MM.1S (cell line): ENCODE measurements at regions not wholly inside any gene's neighbourhood (a gene's known extent, or its start where the extent isn't known, plus 50 kb on each side); places are given as distances from the start of the nearest gene placed in this dataset.

ENCODE experiments used
- DNase-seq: peaks from one replicate; pipeline ENCODE4 v3.0.0-alpha.2; 2015
- H2AFZ ChIP-seq: fragments of 300-600 bp; sonication (generic); 2 replicates; pipeline ENCODE4 v1.6.0; 2016; ENCODE audit warnings: antibody characterized with exemption, low read length
- H3F3A ChIP-seq: fragments of 300-600 bp; sonication (generic); 2 replicates; pipeline ENCODE4 v1.6.1; 2016; ENCODE audit warnings: mild to moderate bottlenecking, antibody characterized with exemption, low read length, moderate library complexity, mixed read lengths; ENCODE audit not compliant: insufficient read depth
- H3K27ac ChIP-seq: fragments of 300-600 bp; sonication (generic); 2 replicates; pipeline ENCODE4 v1.5.1; 2016; ENCODE audit warnings: mild to moderate bottlenecking, low read length
- H3K27me3 ChIP-seq: fragments of 300-600 bp; sonication (generic); replicated peaks from 2 replicates; pipeline ENCODE4 v1.6.0; 2016; ENCODE audit warnings: low read length; ENCODE audit not compliant: insufficient read depth
- H3K36me3 ChIP-seq: fragments of 300-600 bp; sonication (generic); replicated peaks from 2 replicates; pipeline ENCODE4 v1.6.1; 2016; ENCODE audit warnings: mild to moderate bottlenecking, low read length, mixed read lengths; ENCODE audit not compliant: insufficient read depth
- H3K4me1 ChIP-seq: fragments of 300-600 bp; sonication (generic); 2 replicates; pipeline ENCODE4 v1.6.1; 2016; ENCODE audit warnings: low read length, mixed read lengths
- H3K4me2 ChIP-seq: fragments of 300-600 bp; sonication (generic); 2 replicates; pipeline ENCODE4 v1.6.0; 2016; ENCODE audit warnings: low read depth, low read length
- H3K4me3 ChIP-seq: fragments of 300-600 bp; sonication (generic); 2 replicates; pipeline ENCODE4 v1.5.1; 2016; ENCODE audit warnings: low read length, mixed read lengths
- H3K79me2 ChIP-seq: fragments of 300-600 bp; sonication (generic); 2 replicates; pipeline ENCODE4 v1.6.1; 2016; ENCODE audit warnings: mixed run types, low read length, mixed read lengths
- H3K9ac ChIP-seq: fragments of 300-600 bp; sonication (generic); 2 replicates; pipeline ENCODE4 v1.6.1; 2016; ENCODE audit warnings: low read length, mixed read lengths
- H3K9me2 ChIP-seq: fragments of 300-600 bp; sonication (generic); replicated peaks from 2 replicates; pipeline ENCODE4 v1.6.1; 2016; ENCODE audit warnings: mild to moderate bottlenecking, low read length, mixed read lengths; ENCODE audit not compliant: insufficient read depth
- H3K9me3 ChIP-seq: fragments of 300-600 bp; sonication (generic); replicated peaks from 2 replicates; pipeline ENCODE4 v1.6.1; 2016; ENCODE audit warnings: mild to moderate bottlenecking, low read length, mixed read lengths; ENCODE audit not compliant: insufficient read depth
- H4K20me1 ChIP-seq: fragments of 300-600 bp; sonication (generic); 2 replicates; pipeline ENCODE4 v1.6.1; 2016; ENCODE audit warnings: mild to moderate bottlenecking, low read length, moderate library complexity, mixed read lengths; ENCODE audit not compliant: insufficient read depth
- EZH2 ChIP-seq: fragments of 300-600 bp; sonication (generic); optimal IDR thresholded peaks from 2 replicates; pipeline ENCODE3; 2017; ENCODE audit warnings: low read depth, mild to moderate bottlenecking, antibody characterized with exemption, low read length, mixed read lengths
- EZH2phosphoT487 ChIP-seq: fragments of 300-600 bp; sonication (generic); IDR thresholded peaks from 2 replicates; pipeline ENCODE4 v1.6.1; 2018; ENCODE audit warnings: antibody characterized with exemption, low read length
- TF ChIP-seq, protein P1 (sequence below): fragments of 300-600 bp; sonication (generic); IDR thresholded peaks from 2 replicates; pipeline ENCODE4 v1.5.1; 2016; ENCODE audit warnings: antibody characterized with exemption, low read length, mixed read lengths

DNA sequence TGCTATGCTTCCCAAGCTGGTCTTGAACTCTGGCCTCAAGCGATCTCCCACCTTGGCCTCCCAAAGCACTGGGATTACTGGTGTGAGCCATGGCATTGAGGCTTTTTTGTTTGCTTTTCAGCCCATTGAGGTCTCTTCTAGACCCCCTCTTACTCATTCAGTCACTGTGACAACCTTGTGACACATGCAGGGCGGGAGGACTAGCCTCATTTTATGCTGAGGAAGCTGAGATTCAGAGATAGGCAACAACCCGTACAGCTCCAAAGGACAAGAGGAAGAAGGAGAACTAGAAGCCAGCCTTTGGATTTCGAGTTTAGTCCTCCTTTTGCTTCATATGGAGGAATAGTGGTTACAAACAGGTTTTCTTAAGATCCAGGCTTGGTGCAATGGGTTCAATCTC is 83.9 kb upstream of the WDR26 start:
- no peaks in the 10 kb centered on the region for H3K9me3 ChIP-seq
- no peak overlapping the region for H2AFZ ChIP-seq
- H3K9ac ChIP-seq, result no peak overlapping the region
- no peaks in the 10 kb centered on the region for H3K36me3 ChIP-seq
- no peaks in the 10 kb centered on the region for H3K27me3 ChIP-seq
- no peak overlapping the region for H3K4me3 ChIP-seq
- H3K4me2 ChIP-seq, result no peak overlapping the region
- H4K20me1 ChIP-seq, result no peaks in the 10 kb centered on the region
- H3K9me2 ChIP-seq, result no peaks in the 10 kb centered on the region
- H3K27ac ChIP-seq, result no peak overlapping the region
- no peaks in the 10 kb centered on the region for H3F3A ChIP-seq
- peaks cover 10% of the 10 kb centered on the region; the same call in 1 of the 2 replicates for H3K4me1 ChIP-seq
- H3K79me2 ChIP-seq, result no peaks in the 10 kb centered on the region
- DNase-seq, result no peak
- TF ChIP-seq, protein P1, sequence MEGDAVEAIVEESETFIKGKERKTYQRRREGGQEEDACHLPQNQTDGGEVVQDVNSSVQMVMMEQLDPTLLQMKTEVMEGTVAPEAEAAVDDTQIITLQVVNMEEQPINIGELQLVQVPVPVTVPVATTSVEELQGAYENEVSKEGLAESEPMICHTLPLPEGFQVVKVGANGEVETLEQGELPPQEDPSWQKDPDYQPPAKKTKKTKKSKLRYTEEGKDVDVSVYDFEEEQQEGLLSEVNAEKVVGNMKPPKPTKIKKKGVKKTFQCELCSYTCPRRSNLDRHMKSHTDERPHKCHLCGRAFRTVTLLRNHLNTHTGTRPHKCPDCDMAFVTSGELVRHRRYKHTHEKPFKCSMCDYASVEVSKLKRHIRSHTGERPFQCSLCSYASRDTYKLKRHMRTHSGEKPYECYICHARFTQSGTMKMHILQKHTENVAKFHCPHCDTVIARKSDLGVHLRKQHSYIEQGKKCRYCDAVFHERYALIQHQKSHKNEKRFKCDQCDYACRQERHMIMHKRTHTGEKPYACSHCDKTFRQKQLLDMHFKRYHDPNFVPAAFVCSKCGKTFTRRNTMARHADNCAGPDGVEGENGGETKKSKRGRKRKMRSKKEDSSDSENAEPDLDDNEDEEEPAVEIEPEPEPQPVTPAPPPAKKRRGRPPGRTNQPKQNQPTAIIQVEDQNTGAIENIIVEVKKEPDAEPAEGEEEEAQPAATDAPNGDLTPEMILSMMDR, result no peak
- TF ChIP-seq EZH2phosphoT487 (no peak), EZH2 (no peak)

DNA sequence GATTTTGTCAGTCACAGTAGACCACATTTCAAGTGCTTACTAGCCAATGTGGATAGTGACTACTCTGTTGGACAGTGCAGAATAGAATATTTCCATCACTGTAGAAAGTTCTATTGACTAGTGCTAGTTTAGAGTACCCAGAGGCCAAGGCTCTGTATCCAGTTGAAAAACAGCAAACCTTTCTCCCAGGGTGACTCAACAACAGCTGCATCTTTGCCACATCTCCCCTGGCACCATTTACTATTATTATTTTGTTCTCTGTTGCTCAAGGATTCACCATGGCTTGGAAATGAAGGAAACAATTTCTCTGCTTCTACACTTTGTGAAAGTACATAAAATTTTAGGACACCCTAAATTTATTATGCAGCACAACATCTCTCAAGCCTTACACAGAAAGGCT is 85.3 kb upstream of the WDR26 start:
- H3K4me1 ChIP-seq, result peaks cover 7% of the 10 kb centered on the region; the same call in 1 of the 2 replicates
- H3K9me3 ChIP-seq, result no peaks in the 10 kb centered on the region
- DNase-seq, result no peak
- H4K20me1 ChIP-seq, result no peaks in the 10 kb centered on the region
- no peak overlapping the region for H3K4me2 ChIP-seq
- no peak for TF ChIP-seq EZH2phosphoT487
- TF ChIP-seq EZH2, result no peak
- H3K27me3 ChIP-seq, result no peaks in the 10 kb centered on the region
- H3K36me3 ChIP-seq, result no peaks in the 10 kb centered on the region
- no peak overlapping the region for H3K9ac ChIP-seq
- no peak overlapping the region for H3K27ac ChIP-seq
- no peak overlapping the region for H2AFZ ChIP-seq
- no peak overlapping the region for H3K4me3 ChIP-seq
- no peaks in the 10 kb centered on the region for H3F3A ChIP-seq
- H3K79me2 ChIP-seq, result no peaks in the 10 kb centered on the region
- no peaks in the 10 kb centered on the region for H3K9me2 ChIP-seq

DNA sequence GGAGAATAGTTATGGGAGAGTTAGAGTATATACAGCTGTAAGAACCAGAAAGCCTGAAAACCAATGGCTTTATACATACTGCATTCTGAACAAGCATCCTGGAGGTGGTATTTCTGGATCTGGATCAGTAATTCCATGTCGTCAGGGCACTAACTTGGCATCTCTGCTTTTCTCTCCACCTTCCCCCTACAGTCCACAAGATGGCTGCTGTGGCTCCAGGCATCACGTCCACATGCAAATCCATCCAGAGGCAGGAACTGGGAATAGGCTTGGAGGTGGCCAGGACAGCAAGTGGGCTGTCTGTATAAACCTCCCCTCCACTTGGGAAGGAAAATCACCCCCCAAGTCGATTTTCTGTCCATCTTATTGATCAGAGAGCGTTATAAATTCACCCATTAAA is 86.2 kb upstream of the WDR26 start:
- Histone ChIP-seq H4K20me1 (no peaks in the 10 kb centered on the region), H3K36me3 (no peaks in the 10 kb centered on the region), H3K4me3 (no peak overlapping the region), H3K4me1 (peaks cover 7% of the 10 kb centered on the region; the same call in 1 of the 2 replicates), H3K9me2 (no peaks in the 10 kb centered on the region), H3K27me3 (no peaks in the 10 kb centered on the region), H3K9me3 (no peaks in the 10 kb centered on the region), H3K79me2 (no peaks in the 10 kb centered on the region), H3K4me2 (no peak overlapping the region), H3K27ac (no peak overlapping the region), H3F3A (no peaks in the 10 kb centered on the region), H3K9ac (no peak overlapping the region), H2AFZ (no peak overlapping the region)
- TF ChIP-seq EZH2phosphoT487, result no peak
- TF ChIP-seq, protein P1, result no peak
- no peak for TF ChIP-seq EZH2
- DNase-seq, result no peak

DNA sequence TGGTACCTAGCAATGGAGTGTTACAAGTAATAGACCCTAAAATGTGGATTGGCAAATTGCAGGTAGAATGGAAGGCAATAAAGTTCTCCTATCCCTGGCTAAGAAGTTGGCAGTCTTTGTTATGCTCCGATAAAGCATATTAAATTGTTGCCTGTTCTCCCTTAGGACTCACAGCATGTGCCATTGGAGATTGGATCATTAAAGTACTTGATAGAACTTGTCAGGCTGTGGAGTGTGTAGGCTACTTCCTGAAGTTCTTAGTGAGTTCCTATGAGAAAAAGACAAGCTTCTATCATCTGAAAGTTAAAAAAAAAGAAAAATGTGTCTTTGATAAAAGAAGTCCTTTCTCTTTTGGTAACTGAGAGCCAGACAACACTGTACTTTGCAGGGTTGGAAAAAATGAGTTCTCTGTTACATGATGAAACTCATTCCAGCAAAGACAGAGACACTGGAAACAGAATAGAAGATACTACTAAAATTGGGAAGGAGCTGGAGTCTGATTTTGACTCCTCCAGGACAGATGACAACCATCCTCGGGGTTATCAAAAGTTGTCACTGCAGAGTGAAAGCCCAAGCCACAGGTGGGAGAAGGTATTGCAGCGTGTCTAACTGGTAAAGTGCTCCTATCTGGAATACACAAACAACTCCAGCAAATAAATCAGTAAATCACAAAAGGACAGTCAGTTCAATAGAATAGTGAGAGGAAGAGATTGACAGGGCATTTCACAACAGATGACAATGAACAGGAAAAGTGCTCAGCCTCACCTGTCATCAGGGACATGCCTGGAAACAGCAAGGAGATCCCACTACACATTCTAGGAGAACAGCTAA is 87.5 kb upstream of the WDR26 start:
- Histone ChIP-seq H3K4me2 (no peak overlapping the region), H3K9me2 (no peaks in the 10 kb centered on the region), H4K20me1 (no peaks in the 10 kb centered on the region), H3K9me3 (no peaks in the 10 kb centered on the region), H3K27ac (no peak overlapping the region), H2AFZ (no peak overlapping the region), H3K79me2 (no peaks in the 10 kb centered on the region), H3K4me1 (peaks cover 7% of the 10 kb centered on the region; the same call in 1 of the 2 replicates), H3K4me3 (no peak overlapping the region), H3K27me3 (no peaks in the 10 kb centered on the region), H3K9ac (no peak overlapping the region), H3K36me3 (no peaks in the 10 kb centered on the region), H3F3A (no peaks in the 10 kb centered on the region)
- TF ChIP-seq EZH2phosphoT487, result no peak
- TF ChIP-seq, protein P1, result peak; percentile 15; the same call in 1 of the 2 replicates
- TF ChIP-seq EZH2, result no peak
- DNase-seq, result no peak
